NCI-H2227 (cell line): ENCODE measurements at regions not wholly inside any gene's neighbourhood (a gene's known extent, or its start where the extent isn't known, plus 50 kb on each side); places are given as distances from the start of the nearest gene placed in this dataset.

Source experiments
- DNase-seq: peaks from one replicate; lab custom pipeline; 2025; ENCODE audit not compliant: unreplicated experiment; lab: John Stamatoyannopoulos, UW

- no peak for DNase-seq
Measured at GRCh38 chr5:62001640-62002039, 304.4 kb upstream of the KIF2A start.

- DNase-seq, result no peak
Measured at GRCh38 chr5:62002436-62002835, 303.6 kb upstream of the KIF2A start.

- no peak for DNase-seq
Measured at GRCh38 chr5:62005551-62005950, 300.5 kb upstream of the KIF2A start.

- DNase-seq, result no peak
Measured at GRCh38 chr5:62007457-62007856, 298.5 kb upstream of the KIF2A start.

GRCh38 chr5:62011089-62011664 is 294.8 kb upstream of the KIF2A start:
- peak; percentile 21 for DNase-seq

GRCh38 chr5:62017092-62017491 is 288.9 kb upstream of the KIF2A start:
- no peak for DNase-seq

GRCh38 chr5:62029303-62029702 is 276.7 kb upstream of the KIF2A start:
- DNase-seq, result no peak

- DNase-seq, result no peak
Measured at GRCh38 chr5:62030326-62030725, 275.7 kb upstream of the KIF2A start.

- DNase-seq, result no peak
Measured at GRCh38 chr5:62038024-62038423, 268.0 kb upstream of the KIF2A start.

- no peak for DNase-seq
Measured at GRCh38 chr5:62041156-62041756, 264.8 kb upstream of the KIF2A start.

GRCh38 chr5:62042007-62042406 is 264.0 kb upstream of the KIF2A start:
- no peak for DNase-seq

GRCh38 chr5:62043289-62044280 is 262.4 kb upstream of the KIF2A start:
- DNase-seq, result peak; percentile 12

GRCh38 chr5:62044989-62045388 is 261.0 kb upstream of the KIF2A start:
- DNase-seq, result no peak

GRCh38 chr5:62046191-62046590 is 259.8 kb upstream of the KIF2A start:
- no peak for DNase-seq

GRCh38 chr5:62051747-62052146 is 254.3 kb upstream of the KIF2A start:
- no peak for DNase-seq

GRCh38 chr5:62059960-62060359 is 246.0 kb upstream of the KIF2A start:
- no peak for DNase-seq

GRCh38 chr5:62065050-62065449 is 241.0 kb upstream of the KIF2A start:
- no peak for DNase-seq

- DNase-seq, result no peak
Measured at GRCh38 chr5:62066761-62067277, 239.2 kb upstream of the KIF2A start.

GRCh38 chr5:62068554-62068953 is 237.5 kb upstream of the KIF2A start:
- no peak for DNase-seq

- no peak for DNase-seq
Measured at GRCh38 chr5:62077387-62077786, 228.6 kb upstream of the KIF2A start.

GRCh38 chr5:62077823-62078550 is 228.0 kb upstream of the KIF2A start:
- no peak for DNase-seq
